ENCODE measurements at regions not wholly inside any gene's neighbourhood (a gene's known extent, or its start where the extent isn't known, plus 50 kb on each side); places are given as distances from the start of the nearest gene placed in this dataset.

- POLR2A ChIA-PET, result no interaction called here
- no peak for DNase-seq (ENCODE audit: low read depth, low spot score)
Observed at GRCh38 chr2:19733951-19734425, 167.8 kb downstream of the TTC32 start.

GRCh38 chr2:19733390-19733789, 168.4 kb downstream of the TTC32 start:
- ChIA-PET POLR2A (no interaction called here), CTCF (interaction anchor here (0.7 kb wide), 1 partner anchor 1213 kb away, joined by 3 read pairs; no protein-coding TSS in a partner anchor)
- no peaks in the 10 kb centered on the region for H3K36me3 ChIP-seq (ENCODE audit: control insufficient read depth, insufficient read depth, low read length)
- DNase-seq (ENCODE audit: low read depth, low spot score), result no peak
- intact Hi-C loops (cut with micrococcal nuclease; ENCODE audit: unreplicated experiment) (no loop called here), in situ Hi-C loops (cut with HindIII; ENCODE audit: low pct_unique_long_range_greater_than_20kb, low sequenced_read_pairs) (no loop called here)
- ATAC-seq, result no peak
- no peaks in the 10 kb centered on the region for H3K9me3 ChIP-seq (ENCODE audit: control insufficient read depth, insufficient read depth, low read depth, low read length)
- H3K27me3 ChIP-seq (ENCODE audit: control insufficient read depth, insufficient read depth, low read length), result no peaks in the 10 kb centered on the region; the same call in 1 of the 2 replicates
- no TSS peak for BruUV-seq (replicated peaks)
- H3K27ac ChIP-seq (ENCODE audit: low read length), result no peak overlapping the region
- no peak overlapping the region for H3K4me3 ChIP-seq (ENCODE audit: low read depth in 2 of 2, low read length in 2 of 2)
- H3K4me1 ChIP-seq (ENCODE audit: control insufficient read depth, insufficient read depth, low read length), result no peaks in the 10 kb centered on the region; the same call in 1 of the 2 replicates
- TF ChIP-seq, protein P1, sequence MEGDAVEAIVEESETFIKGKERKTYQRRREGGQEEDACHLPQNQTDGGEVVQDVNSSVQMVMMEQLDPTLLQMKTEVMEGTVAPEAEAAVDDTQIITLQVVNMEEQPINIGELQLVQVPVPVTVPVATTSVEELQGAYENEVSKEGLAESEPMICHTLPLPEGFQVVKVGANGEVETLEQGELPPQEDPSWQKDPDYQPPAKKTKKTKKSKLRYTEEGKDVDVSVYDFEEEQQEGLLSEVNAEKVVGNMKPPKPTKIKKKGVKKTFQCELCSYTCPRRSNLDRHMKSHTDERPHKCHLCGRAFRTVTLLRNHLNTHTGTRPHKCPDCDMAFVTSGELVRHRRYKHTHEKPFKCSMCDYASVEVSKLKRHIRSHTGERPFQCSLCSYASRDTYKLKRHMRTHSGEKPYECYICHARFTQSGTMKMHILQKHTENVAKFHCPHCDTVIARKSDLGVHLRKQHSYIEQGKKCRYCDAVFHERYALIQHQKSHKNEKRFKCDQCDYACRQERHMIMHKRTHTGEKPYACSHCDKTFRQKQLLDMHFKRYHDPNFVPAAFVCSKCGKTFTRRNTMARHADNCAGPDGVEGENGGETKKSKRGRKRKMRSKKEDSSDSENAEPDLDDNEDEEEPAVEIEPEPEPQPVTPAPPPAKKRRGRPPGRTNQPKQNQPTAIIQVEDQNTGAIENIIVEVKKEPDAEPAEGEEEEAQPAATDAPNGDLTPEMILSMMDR (IDR thresholded peaks at IDR 0.05), result no peak
- no peak for TF ChIP-seq SIN3A (IDR thresholded peaks at IDR 0.05; ENCODE audit: borderline replicate concordance, insufficient read depth, low read depth, low read length)

More at GRCh38 chr2:19733951-19734425, 167.8 kb downstream of the TTC32 start:
- H3K4me3 ChIP-seq (ENCODE audit: low read depth in 2 of 2, low read length in 2 of 2), result no peak overlapping the region
- in situ Hi-C loops (cut with HindIII; ENCODE audit: low pct_unique_long_range_greater_than_20kb, low sequenced_read_pairs), result no loop called here
- no peak overlapping the region for H3K27ac ChIP-seq (ENCODE audit: low read length)
- no peaks in the 10 kb centered on the region for H3K36me3 ChIP-seq (ENCODE audit: control insufficient read depth, insufficient read depth, low read length)
- CTCF ChIA-PET, result interaction anchor here (0.7 kb wide), 1 partner anchor 1214 kb away, joined by 3 read pairs; no protein-coding TSS in a partner anchor
- H3K4me1 ChIP-seq (ENCODE audit: control insufficient read depth, insufficient read depth, low read length), result no peaks in the 10 kb centered on the region; the same call in 1 of the 2 replicates
- TF ChIP-seq, protein P1 (IDR thresholded peaks at IDR 0.05), result no peak
- TF ChIP-seq TCF7L2 (IDR thresholded peaks at IDR 0.05; ENCODE audit: low read depth, low read length), result no peak
- TF ChIP-seq POLR2AphosphoS5 (IDR thresholded peaks at IDR 0.05; ENCODE audit: low read depth, low read length), result no peak
- TF ChIP-seq, protein P2, sequence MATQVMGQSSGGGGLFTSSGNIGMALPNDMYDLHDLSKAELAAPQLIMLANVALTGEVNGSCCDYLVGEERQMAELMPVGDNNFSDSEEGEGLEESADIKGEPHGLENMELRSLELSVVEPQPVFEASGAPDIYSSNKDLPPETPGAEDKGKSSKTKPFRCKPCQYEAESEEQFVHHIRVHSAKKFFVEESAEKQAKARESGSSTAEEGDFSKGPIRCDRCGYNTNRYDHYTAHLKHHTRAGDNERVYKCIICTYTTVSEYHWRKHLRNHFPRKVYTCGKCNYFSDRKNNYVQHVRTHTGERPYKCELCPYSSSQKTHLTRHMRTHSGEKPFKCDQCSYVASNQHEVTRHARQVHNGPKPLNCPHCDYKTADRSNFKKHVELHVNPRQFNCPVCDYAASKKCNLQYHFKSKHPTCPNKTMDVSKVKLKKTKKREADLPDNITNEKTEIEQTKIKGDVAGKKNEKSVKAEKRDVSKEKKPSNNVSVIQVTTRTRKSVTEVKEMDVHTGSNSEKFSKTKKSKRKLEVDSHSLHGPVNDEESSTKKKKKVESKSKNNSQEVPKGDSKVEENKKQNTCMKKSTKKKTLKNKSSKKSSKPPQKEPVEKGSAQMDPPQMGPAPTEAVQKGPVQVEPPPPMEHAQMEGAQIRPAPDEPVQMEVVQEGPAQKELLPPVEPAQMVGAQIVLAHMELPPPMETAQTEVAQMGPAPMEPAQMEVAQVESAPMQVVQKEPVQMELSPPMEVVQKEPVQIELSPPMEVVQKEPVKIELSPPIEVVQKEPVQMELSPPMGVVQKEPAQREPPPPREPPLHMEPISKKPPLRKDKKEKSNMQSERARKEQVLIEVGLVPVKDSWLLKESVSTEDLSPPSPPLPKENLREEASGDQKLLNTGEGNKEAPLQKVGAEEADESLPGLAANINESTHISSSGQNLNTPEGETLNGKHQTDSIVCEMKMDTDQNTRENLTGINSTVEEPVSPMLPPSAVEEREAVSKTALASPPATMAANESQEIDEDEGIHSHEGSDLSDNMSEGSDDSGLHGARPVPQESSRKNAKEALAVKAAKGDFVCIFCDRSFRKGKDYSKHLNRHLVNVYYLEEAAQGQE (IDR thresholded peaks at IDR 0.05; ENCODE audit: insufficient read depth in 1 of 2, low read depth in 2 of 2, low read length in 1 of 2), result no peak
- no peak for TF ChIP-seq SIN3A (IDR thresholded peaks at IDR 0.05; ENCODE audit: borderline replicate concordance, insufficient read depth, low read depth, low read length)
- no peaks in the 10 kb centered on the region; the same call in 1 of the 2 replicates for H3K27me3 ChIP-seq (ENCODE audit: control insufficient read depth, insufficient read depth, low read length)
- ATAC-seq, result no peak
- H3K9me3 ChIP-seq (ENCODE audit: control insufficient read depth, insufficient read depth, low read depth, low read length), result no peaks in the 10 kb centered on the region
- intact Hi-C loops (cut with micrococcal nuclease; ENCODE audit: unreplicated experiment), result no loop called here
- BruUV-seq (replicated peaks), result no TSS peak
